WI38 (cell line): ENCODE measurements at regions not wholly inside any gene's neighbourhood (a gene's known extent, or its start where the extent isn't known, plus 50 kb on each side); places are given as distances from the start of the nearest gene placed in this dataset.

Experiments used
- H3K4me3 ChIP-seq: 2 replicates; pipeline ENCODE4 v1.5.1; 2011; ENCODE audit warnings: low read depth, mild to moderate bottlenecking, control low read depth, low read length
- TF ChIP-seq, protein P1 (sequence below): IDR thresholded peaks from 2 replicates; pipeline ENCODE4 v1.5.1; 2012; ENCODE audit warnings: low read depth, mild to moderate bottlenecking, control low read depth, low read length

DNA sequence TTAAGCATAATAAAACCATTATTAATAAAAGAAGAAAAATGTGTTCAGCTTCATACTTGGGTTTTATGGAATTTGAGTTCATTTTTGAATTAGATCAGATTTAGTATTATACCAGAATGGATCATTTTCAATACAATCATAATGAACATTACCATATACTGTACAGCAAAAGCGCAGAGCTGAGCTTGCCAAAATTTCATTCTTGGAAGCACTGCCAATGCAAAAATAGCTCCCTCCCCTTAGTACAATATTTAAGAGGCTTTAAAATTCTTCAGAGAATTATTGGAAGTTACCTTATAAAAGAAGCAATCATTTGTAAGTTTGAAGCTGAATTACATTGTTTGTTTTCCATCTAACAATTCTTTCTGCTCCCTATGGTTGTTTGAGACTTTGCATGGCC is 938.1 kb upstream of the SLC39A10 start:
- no peak overlapping the region for H3K4me3 ChIP-seq
- TF ChIP-seq, protein P1, sequence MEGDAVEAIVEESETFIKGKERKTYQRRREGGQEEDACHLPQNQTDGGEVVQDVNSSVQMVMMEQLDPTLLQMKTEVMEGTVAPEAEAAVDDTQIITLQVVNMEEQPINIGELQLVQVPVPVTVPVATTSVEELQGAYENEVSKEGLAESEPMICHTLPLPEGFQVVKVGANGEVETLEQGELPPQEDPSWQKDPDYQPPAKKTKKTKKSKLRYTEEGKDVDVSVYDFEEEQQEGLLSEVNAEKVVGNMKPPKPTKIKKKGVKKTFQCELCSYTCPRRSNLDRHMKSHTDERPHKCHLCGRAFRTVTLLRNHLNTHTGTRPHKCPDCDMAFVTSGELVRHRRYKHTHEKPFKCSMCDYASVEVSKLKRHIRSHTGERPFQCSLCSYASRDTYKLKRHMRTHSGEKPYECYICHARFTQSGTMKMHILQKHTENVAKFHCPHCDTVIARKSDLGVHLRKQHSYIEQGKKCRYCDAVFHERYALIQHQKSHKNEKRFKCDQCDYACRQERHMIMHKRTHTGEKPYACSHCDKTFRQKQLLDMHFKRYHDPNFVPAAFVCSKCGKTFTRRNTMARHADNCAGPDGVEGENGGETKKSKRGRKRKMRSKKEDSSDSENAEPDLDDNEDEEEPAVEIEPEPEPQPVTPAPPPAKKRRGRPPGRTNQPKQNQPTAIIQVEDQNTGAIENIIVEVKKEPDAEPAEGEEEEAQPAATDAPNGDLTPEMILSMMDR, result no peak

DNA sequence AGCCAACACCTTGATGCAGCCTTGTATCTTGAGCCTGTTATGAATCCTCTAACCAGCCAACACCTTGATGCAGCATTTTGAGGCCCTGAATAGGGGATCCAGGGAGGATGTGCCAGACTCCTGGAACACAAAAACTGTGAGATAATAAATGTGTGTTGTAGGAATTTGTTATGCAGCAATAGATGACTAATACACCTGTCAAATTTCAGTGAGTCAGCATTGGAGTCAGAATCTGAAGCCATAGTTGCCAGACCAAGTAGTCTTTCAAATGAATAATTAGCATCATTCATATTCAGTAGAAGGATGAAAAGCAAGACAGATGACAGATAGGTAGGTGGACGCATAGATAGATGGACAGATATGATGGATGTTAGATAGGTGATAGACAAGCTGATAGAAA is 942.5 kb upstream of the SLC39A10 start:
- TF ChIP-seq, protein P1, result no peak
- no peak overlapping the region for H3K4me3 ChIP-seq

DNA sequence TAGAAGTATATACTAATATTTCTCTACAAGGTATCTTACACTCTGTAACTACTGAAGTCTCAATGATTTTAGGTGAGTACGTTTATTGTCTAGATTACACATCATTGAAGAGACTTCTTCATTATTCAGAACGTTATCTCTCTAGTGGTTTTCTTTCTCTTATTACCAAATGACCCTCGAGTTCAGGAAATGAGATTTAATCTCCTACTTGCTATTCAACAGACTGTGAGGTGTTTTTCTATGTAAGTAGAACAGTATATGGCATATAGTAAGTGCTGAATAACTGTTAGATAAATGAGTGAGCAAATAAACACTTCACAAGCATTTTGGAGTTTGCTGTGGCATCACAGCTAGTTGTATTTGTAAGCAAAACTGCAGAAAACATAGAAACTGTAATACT is 947.2 kb upstream of the SLC39A10 start:
- TF ChIP-seq, protein P1, result no peak

DNA sequence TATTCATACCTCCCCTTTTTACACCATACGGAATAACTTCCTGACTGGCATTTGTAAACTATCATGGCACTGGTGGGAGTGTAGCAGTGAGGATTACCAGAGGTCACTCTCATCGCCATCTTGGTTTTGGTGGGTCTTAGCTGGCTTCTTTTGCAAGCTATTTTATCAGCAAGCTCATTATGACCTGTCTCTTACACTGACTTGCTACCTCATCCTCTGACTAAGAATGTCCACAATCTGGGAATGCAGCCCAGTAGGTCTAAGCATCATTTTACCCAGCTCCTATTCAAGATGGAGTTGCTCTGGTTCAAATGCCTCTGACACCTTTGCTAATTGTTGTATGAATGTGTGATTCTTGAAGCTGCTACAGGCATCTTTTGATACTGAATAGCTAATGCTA is 950.8 kb upstream of the SLC39A10 start:
- H3K4me3 ChIP-seq, result no peak overlapping the region
- TF ChIP-seq, protein P1, result no peak

More for the DNA sequence above, 947.2 kb upstream of the SLC39A10 start:
- no peak overlapping the region for H3K4me3 ChIP-seq

DNA sequence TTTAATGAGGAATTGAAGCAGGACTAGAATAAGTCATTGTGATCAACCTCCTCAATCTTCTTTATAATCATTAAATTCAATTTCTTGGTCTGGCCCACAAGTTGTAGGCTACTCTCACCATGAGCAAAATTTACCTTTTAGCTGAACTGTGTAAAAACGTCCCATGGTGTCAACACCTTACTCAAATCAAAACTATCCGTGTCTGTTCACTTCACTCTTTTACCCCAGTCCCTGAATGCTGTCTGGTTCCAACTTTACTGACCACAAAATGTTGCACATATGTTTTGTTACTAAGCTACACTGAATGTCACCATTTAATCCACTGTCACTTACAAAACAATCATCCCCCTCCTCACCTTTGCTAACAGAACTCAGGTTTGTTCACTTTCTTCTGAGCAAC is 951.6 kb upstream of the SLC39A10 start:
- TF ChIP-seq, protein P1, result no peak
- H3K4me3 ChIP-seq, result no peak overlapping the region

DNA sequence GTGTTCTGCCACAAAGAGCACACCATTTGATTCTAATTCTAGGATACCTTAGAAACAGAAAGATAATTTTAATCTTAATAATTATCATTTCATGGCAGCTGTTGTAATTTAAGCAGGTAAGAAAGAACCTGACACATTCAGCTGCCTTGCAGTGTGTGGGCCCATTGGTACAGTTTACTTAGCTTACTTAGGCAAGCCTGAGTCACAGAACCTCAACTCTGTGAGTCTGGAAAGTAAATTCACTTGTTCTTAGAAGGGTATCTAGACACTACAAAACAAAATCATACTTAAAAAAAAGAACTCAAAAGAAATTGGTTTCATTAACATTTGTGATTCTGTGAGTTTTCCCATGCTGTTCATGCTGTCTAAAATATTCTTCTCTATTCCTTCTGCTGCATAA is 956.3 kb upstream of the SLC39A10 start:
- TF ChIP-seq, protein P1, result no peak
- H3K4me3 ChIP-seq, result no peak overlapping the region

DNA sequence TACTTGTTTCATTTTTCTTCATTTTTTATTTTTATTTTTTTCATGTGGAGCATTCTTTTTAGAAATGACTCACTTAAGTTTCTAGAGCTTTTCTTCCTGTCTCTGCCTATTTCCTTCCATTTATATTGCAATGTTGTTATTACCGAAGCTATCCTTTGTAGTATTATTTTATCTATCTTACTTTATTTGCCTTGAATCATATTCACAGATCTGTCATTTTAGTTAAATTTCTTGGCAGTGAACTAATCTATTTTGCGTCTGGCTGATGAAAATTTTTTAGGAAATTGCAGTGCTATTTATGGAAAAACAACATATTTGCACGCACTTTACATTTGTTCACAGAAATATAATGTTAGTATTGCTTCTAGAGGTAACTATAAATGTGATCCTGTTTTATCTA is 956.9 kb upstream of the SLC39A10 start:
- TF ChIP-seq, protein P1, result no peak
- no peak overlapping the region for H3K4me3 ChIP-seq
